ENCODE measurements at regions not wholly inside any gene's neighbourhood (a gene's known extent, or its start where the extent isn't known, plus 50 kb on each side); places are given as distances from the start of the nearest gene placed in this dataset.

DNA sequence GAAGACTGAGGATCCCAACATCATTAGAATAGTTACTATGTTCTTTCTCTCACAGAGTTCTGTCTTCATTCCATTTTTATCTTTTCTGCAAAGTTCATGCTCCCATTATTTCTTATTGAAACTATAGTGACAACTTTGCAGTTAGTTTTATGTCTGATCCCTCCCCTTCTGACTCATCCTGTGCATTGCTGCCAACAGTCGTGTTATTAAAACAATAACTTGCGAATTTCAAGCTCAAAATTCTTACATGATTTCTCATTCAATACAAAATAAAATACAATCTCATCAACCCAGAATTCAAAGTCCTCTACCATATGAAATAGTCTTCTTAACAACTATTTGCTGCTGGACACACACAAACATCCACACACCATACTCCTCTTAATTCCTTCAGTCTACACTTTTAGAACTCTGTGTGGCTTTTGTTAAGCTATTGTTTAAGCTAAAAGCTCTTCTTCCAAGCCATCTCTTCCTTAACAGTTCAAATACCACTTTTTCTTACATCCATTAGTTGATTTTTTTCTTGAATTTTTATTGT lies 261.4 kb upstream of the IRAK1BP1 start:
- DNase-seq (ENCODE audit: low spot score in 2 of 2): no peak
- intact Hi-C loops (cut with DNase I; ENCODE audit: low total_unique reads): no loop called here
- H3K4me3 ChIP-seq (ENCODE audit: low read depth, poor library complexity, severe bottlenecking): no peak overlapping the region
- TF ChIP-seq, protein P1, sequence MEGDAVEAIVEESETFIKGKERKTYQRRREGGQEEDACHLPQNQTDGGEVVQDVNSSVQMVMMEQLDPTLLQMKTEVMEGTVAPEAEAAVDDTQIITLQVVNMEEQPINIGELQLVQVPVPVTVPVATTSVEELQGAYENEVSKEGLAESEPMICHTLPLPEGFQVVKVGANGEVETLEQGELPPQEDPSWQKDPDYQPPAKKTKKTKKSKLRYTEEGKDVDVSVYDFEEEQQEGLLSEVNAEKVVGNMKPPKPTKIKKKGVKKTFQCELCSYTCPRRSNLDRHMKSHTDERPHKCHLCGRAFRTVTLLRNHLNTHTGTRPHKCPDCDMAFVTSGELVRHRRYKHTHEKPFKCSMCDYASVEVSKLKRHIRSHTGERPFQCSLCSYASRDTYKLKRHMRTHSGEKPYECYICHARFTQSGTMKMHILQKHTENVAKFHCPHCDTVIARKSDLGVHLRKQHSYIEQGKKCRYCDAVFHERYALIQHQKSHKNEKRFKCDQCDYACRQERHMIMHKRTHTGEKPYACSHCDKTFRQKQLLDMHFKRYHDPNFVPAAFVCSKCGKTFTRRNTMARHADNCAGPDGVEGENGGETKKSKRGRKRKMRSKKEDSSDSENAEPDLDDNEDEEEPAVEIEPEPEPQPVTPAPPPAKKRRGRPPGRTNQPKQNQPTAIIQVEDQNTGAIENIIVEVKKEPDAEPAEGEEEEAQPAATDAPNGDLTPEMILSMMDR (IDR thresholded peaks at IDR 0.05): no peak
- TF ChIP-seq POLR2A (IDR thresholded peaks at IDR 0.05): no peak
- 12 to 21% methylated on average over 2 of the region's 2 CpGs for WGBS, 2 donors

DNA sequence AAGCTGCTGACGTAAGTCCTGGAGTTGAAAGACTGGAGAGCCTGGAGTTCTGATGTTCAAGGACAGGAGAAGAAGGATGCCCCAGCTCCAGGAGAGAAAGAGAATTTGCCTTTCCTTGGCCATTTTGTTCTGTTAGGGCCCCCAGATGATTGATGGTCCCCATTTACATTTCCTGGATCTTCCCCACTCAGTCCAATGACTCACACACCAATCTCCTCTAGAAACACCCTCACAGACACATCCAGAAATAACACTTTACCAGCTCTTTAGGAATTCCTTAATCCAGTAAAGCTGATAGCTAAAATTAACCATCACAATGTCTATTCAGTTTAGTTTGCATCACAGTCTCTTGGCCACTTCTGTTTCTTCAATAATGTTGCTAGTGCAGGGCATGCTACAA lies 260.2 kb upstream of the IRAK1BP1 start:
- no peak overlapping the region for H3K4me3 ChIP-seq (ENCODE audit: low read depth, poor library complexity, severe bottlenecking)
- intact Hi-C loops (cut with DNase I; ENCODE audit: low total_unique reads): no loop called here
- TF ChIP-seq, protein P1 (IDR thresholded peaks at IDR 0.05): no peak
- no peak for TF ChIP-seq POLR2A (IDR thresholded peaks at IDR 0.05)
- no peak for DNase-seq (ENCODE audit: low spot score in 2 of 2)
- 100% methylated on average over 1 of the region's 1 CpG for WGBS, 2 donors

DNA sequence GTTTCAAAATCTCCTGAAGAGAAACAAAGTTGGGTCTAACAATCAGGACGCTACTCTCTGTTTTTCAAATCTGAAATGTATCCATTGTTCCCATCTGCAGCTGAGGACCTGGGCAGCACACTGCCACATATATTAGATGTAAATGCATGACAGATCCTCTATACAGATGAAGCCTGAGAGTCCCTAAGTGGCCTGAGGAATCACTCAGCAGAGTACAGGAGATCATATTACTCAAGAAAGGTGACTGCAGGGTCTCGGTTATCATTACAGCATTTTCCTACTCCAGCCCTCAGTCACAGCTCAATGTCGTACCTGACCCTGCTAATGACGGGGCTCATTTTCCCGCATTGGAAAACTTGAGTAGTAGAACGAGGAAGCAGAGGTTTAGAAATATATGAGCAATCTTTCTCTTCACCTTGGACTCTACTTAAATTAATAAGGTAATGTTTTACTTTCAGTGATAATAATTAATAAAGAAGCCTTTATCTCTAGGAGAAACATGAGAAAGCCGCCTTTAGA lies 256.2 kb upstream of the IRAK1BP1 start:
- DNase-seq (ENCODE audit: low spot score in 2 of 2): no peak
- intact Hi-C loops (cut with DNase I; ENCODE audit: low total_unique reads): no loop called here
- TF ChIP-seq, protein P1 (IDR thresholded peaks at IDR 0.05): no peak
- no peak for TF ChIP-seq POLR2A (IDR thresholded peaks at IDR 0.05)
- 90 to 91% methylated on average over 7 of the region's 7 CpGs for WGBS, 2 donors
- no peak overlapping the region for H3K4me3 ChIP-seq (ENCODE audit: low read depth, poor library complexity, severe bottlenecking)

DNA sequence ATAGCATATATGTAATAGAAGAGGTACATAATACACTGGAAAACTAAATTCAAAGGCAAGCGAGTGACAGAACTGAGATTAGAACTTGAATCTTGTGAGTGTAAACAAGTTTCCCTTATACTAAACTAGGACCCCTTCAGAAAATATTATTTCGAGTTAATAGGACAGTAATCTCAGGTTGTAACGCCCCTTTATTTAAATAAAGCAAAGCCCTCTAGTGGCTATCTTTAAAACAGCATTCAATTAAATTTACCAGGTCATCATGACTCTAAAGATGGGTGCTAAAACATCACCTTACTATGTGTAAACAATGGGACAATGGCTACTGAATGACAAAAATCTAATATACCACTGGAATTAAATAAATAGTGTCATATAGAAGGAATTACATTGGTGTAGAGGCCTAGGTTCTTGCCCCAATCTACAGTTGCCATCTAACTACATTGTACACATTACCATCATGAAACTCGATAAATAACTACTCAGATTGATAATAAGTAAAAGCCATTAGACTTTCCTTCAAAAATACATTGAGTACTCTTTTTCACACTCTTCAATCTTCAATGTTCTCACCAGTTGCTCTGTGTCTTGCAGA lies 255.4 kb upstream of the IRAK1BP1 start:
- no peak for DNase-seq (ENCODE audit: low spot score in 2 of 2)
- H3K4me3 ChIP-seq (ENCODE audit: low read depth, poor library complexity, severe bottlenecking): no peak overlapping the region
- TF ChIP-seq, protein P1 (IDR thresholded peaks at IDR 0.05): no peak
- TF ChIP-seq POLR2A (IDR thresholded peaks at IDR 0.05): no peak
- intact Hi-C loops (cut with DNase I; ENCODE audit: low total_unique reads): no loop called here
- WGBS, 2 donors: 61 to 63% methylated on average over 4 of the region's 4 CpGs

DNA sequence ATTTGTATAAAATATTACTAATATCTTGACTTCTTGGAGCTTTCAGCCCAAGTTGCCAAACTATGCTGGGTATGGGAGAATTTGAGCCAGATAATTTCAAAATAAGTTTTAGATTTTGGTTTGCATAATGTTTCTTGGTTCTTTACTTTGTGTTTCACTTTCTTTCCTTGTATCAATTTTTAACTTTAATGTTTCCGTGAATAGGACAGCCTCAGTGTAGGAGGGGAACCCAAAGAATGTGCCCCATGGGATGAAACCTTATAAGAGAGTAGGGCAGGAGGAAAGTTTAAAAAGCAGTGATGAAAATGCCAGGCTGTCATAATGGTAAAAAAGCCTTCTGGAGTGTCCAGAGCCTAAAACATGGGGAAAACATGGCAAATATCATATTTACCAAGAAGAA lies 252.4 kb upstream of the IRAK1BP1 start:
- DNase-seq (ENCODE audit: low spot score in 2 of 2): no peak
- no peak for TF ChIP-seq POLR2A (IDR thresholded peaks at IDR 0.05)
- TF ChIP-seq, protein P1 (IDR thresholded peaks at IDR 0.05): no peak
- 35 to 48% methylated on average over 1 of the region's 1 CpG for WGBS, 2 donors
- H3K4me3 ChIP-seq (ENCODE audit: low read depth, poor library complexity, severe bottlenecking): no peak overlapping the region
- intact Hi-C loops (cut with DNase I; ENCODE audit: low total_unique reads): no loop called here
